GM12891 (cell line): ENCODE measurements at regions not wholly inside any gene's neighbourhood (a gene's known extent, or its start where the extent isn't known, plus 50 kb on each side); places are given as distances from the start of the nearest gene placed in this dataset.

Experiments
- DNase-seq: peaks from one replicate; pipeline ENCODE4 v3.0.0; 2011; ENCODE audit warnings: low spot score; ENCODE audit not compliant: insufficient read length
- FAIRE-seq: peaks from 2 replicates; lab custom pipeline; 2011; peaks lifted over from hg19 to GRCh38; lab: Jason Lieb, UNC
- PAX5 ChIP-seq: IDR thresholded peaks from 2 replicates; pipeline ENCODE4 v1.6.1; 2011; ENCODE audit warnings: low read length, moderate library complexity, mild to moderate bottlenecking; ENCODE audit not compliant: insufficient read depth, severe bottlenecking
- POLR2A ChIP-seq: IDR thresholded peaks from 2 replicates; pipeline ENCODE4 v1.6.1; 2011; ENCODE audit warnings: low read depth, low read length, control low read depth
- POLR2AphosphoS5 ChIP-seq: IDR thresholded peaks from 2 replicates; pipeline ENCODE4 v1.6.1; 2011; ENCODE audit warnings: low read depth, low read length, control low read depth
- POU2F2 ChIP-seq: IDR thresholded peaks from 2 replicates; pipeline ENCODE4 v1.6.1; 2011; ENCODE audit warnings: low read depth, mild to moderate bottlenecking, control low read depth, low read length, moderate library complexity
- SPI1 ChIP-seq: IDR thresholded peaks from 2 replicates; pipeline ENCODE4 v1.6.1; 2011; ENCODE audit warnings: low read depth, low read length, control low read depth
- TAF1 ChIP-seq: IDR thresholded peaks from 2 replicates; pipeline ENCODE4 v1.6.1; 2011; ENCODE audit warnings: low read depth, low read length, control low read depth

GRCh38 chr14:87286191-87286590 is 706.8 kb downstream of the GALC start:
- FAIRE-seq, result no peak
- TF ChIP-seq POU2F2, result no peak
- no peak for TF ChIP-seq POLR2A
- no peak for TF ChIP-seq POLR2AphosphoS5
- no peak for TF ChIP-seq SPI1
- no peak for TF ChIP-seq TAF1
- no peak for TF ChIP-seq PAX5
- DNase-seq, result no peak

GRCh38 chr14:87285506-87285905 is 707.5 kb downstream of the GALC start:
- TF ChIP-seq POLR2AphosphoS5, result no peak
- no peak for TF ChIP-seq PAX5
- no peak for TF ChIP-seq TAF1
- no peak for TF ChIP-seq SPI1
- no peak for TF ChIP-seq POU2F2
- TF ChIP-seq POLR2A, result no peak
- DNase-seq (no peak), FAIRE-seq (no peak)

GRCh38 chr14:87283547-87283946 is 709.4 kb downstream of the GALC start:
- DNase-seq, result no peak
- no peak for FAIRE-seq
- TF ChIP-seq POU2F2, result no peak
- TF ChIP-seq SPI1, result no peak
- no peak for TF ChIP-seq POLR2AphosphoS5

GRCh38 chr14:87282266-87282665 is 710.7 kb downstream of the GALC start:
- TF ChIP-seq TAF1 (no peak), POLR2A (no peak), PAX5 (no peak), POLR2AphosphoS5 (no peak), POU2F2 (no peak)
- DNase-seq, result no peak
- no peak for FAIRE-seq

- DNase-seq, result no peak
- FAIRE-seq, result no peak
- TF ChIP-seq SPI1 (no peak), TAF1 (no peak), POU2F2 (no peak), PAX5 (no peak), POLR2A (no peak), POLR2AphosphoS5 (no peak)
Observed at GRCh38 chr14:87278415-87278814, 714.6 kb downstream of the GALC start.

GRCh38 chr14:87271331-87271730 is 721.7 kb downstream of the GALC start:
- TF ChIP-seq POU2F2, result no peak
- no peak for TF ChIP-seq SPI1
- TF ChIP-seq POLR2A, result no peak
- no peak for TF ChIP-seq POLR2AphosphoS5
- no peak for TF ChIP-seq TAF1
- TF ChIP-seq PAX5, result no peak
- no peak for DNase-seq
- FAIRE-seq, result no peak

GRCh38 chr14:87268997-87269396 is 724.0 kb downstream of the GALC start:
- no peak for FAIRE-seq

GRCh38 chr14:87264796-87265195 is 728.2 kb downstream of the GALC start:
- FAIRE-seq, result no peak
- no peak for DNase-seq
- TF ChIP-seq POU2F2 (no peak), PAX5 (no peak), POLR2AphosphoS5 (no peak), TAF1 (no peak), POLR2A (no peak)

More at GRCh38 chr14:87268997-87269396, 724.0 kb downstream of the GALC start:
- no peak for DNase-seq
- TF ChIP-seq POLR2AphosphoS5 (no peak), PAX5 (no peak)

- DNase-seq (no peak), FAIRE-seq (no peak)
- TF ChIP-seq PAX5, result no peak
- no peak for TF ChIP-seq SPI1
- TF ChIP-seq POLR2AphosphoS5, result no peak
- TF ChIP-seq POLR2A, result no peak
- TF ChIP-seq TAF1, result no peak
- no peak for TF ChIP-seq POU2F2
Observed at GRCh38 chr14:87264272-87264785, 728.7 kb downstream of the GALC start.

GRCh38 chr14:87261621-87262020 is 731.4 kb downstream of the GALC start:
- no peak for FAIRE-seq
- no peak for DNase-seq
- no peak for TF ChIP-seq POLR2A
- TF ChIP-seq TAF1, result no peak
- no peak for TF ChIP-seq POLR2AphosphoS5
- no peak for TF ChIP-seq PAX5
- TF ChIP-seq SPI1, result no peak
- no peak for TF ChIP-seq POU2F2

- FAIRE-seq, result no peak
- TF ChIP-seq POLR2A (no peak), SPI1 (no peak), PAX5 (no peak), TAF1 (no peak), POU2F2 (no peak), POLR2AphosphoS5 (no peak)
- no peak for DNase-seq
Observed at GRCh38 chr14:87260460-87260859, 732.5 kb downstream of the GALC start.

- TF ChIP-seq POLR2AphosphoS5, result no peak
- TF ChIP-seq POLR2A, result no peak
- no peak for TF ChIP-seq POU2F2
- TF ChIP-seq TAF1, result no peak
- TF ChIP-seq PAX5, result no peak
- TF ChIP-seq SPI1, result no peak
- no peak for DNase-seq
- FAIRE-seq, result no peak
Observed at GRCh38 chr14:87257421-87257820, 735.6 kb downstream of the GALC start.
